Loucy (cell line): ENCODE measurements at regions not wholly inside any gene's neighbourhood (a gene's known extent, or its start where the extent isn't known, plus 50 kb on each side); places are given as distances from the start of the nearest gene placed in this dataset.

Experiments used
- CTCF ChIP-seq: fragments of 200-600 bp; sonication (generic); conservative IDR thresholded peaks from 2 replicates; pipeline ENCODE4 v1.5.1; 2014; ENCODE audit warnings: mild to moderate bottlenecking, antibody characterized with exemption, low read length
- EZH2phosphoT487 ChIP-seq: fragments of 200-600 bp; IDR thresholded peaks from 2 replicates; pipeline ENCODE4 v1.6.1; 2018; ENCODE audit warnings: antibody characterized with exemption, mild to moderate bottlenecking, moderate library complexity, borderline replicate concordance

GRCh38 chr20:63132715-63133471 is 83.0 kb downstream of the YTHDF1 start:
- TF ChIP-seq CTCF (no peak), EZH2phosphoT487 (no peak)
